ENCODE measurements at regions not wholly inside any gene's neighbourhood (a gene's known extent, or its start where the extent isn't known, plus 50 kb on each side); places are given as distances from the start of the nearest gene placed in this dataset.

- Mint-ChIP-seq H3K27ac (ENCODE audit: unreplicated experiment) (no peak overlapping the region), H3K4me3 (ENCODE audit: unreplicated experiment) (no peak overlapping the region), H3K9me3 (ENCODE audit: unreplicated experiment) (peaks cover 4% of the 10 kb centered on the region), H3K4me1 (ENCODE audit: low read depth, unreplicated experiment) (peaks cover 10% of the 10 kb centered on the region), H3K27me3 (ENCODE audit: low read depth, unreplicated experiment) (no peaks in the 10 kb centered on the region), H3K36me3 (ENCODE audit: low read depth, unreplicated experiment) (no peaks in the 10 kb centered on the region)
- no peak for FAIRE-seq
- Histone ChIP-seq H3K27ac (ENCODE audit: low read depth, low read length) (no peak overlapping the region), H3K27me3 (ENCODE audit: insufficient read depth, low read length) (no peaks in the 10 kb centered on the region), H3K36me3 (ENCODE audit: insufficient read depth, low read length) (no peaks in the 10 kb centered on the region), H3K9me3 (ENCODE audit: insufficient read depth, low read depth, low read length) (no peaks in the 10 kb centered on the region), H3K4me1 (ENCODE audit: insufficient read depth, low read length) (no peaks in the 10 kb centered on the region), H3K79me2 (ENCODE audit: insufficient read depth, low read length) (no peaks in the 10 kb centered on the region), H3K4me2 (ENCODE audit: low read length) (no peak overlapping the region), H3K4me3 (ENCODE audit: insufficient read depth, low read depth, low read length) (no peak overlapping the region), H4K20me1 (ENCODE audit: insufficient read depth, low read length) (no peaks in the 10 kb centered on the region), H3K9ac (ENCODE audit: low read length) (no peak overlapping the region), H2AFZ (ENCODE audit: low read depth, low read length) (no peak overlapping the region)
- DNase-seq (ENCODE audit: low read depth) = no peak
- TF ChIP-seq CTCF (IDR thresholded peaks at IDR 0.05; ENCODE audit: insufficient read depth, low read depth, low read length) (no peak), EZH2 (IDR thresholded peaks at IDR 0.05; ENCODE audit: insufficient read depth, low read length) (no peak)
These were observed 123.3 kb upstream of the MME start for GRCh38 chr3:154956815-154957214.

GRCh38 chr3:154955907-154956533, 124.1 kb upstream of the MME start:
- Histone ChIP-seq H3K4me2 (ENCODE audit: low read length) (no peak overlapping the region), H3K36me3 (ENCODE audit: insufficient read depth, low read length) (no peaks in the 10 kb centered on the region), H3K27me3 (ENCODE audit: insufficient read depth, low read length) (no peaks in the 10 kb centered on the region), H3K79me2 (ENCODE audit: insufficient read depth, low read length) (no peaks in the 10 kb centered on the region), H3K4me1 (ENCODE audit: insufficient read depth, low read length) (no peaks in the 10 kb centered on the region), H2AFZ (ENCODE audit: low read depth, low read length) (no peak overlapping the region), H4K20me1 (ENCODE audit: insufficient read depth, low read length) (no peaks in the 10 kb centered on the region), H3K9me3 (ENCODE audit: insufficient read depth, low read depth, low read length) (no peaks in the 10 kb centered on the region), H3K27ac (ENCODE audit: low read depth, low read length) (no peak overlapping the region), H3K9ac (ENCODE audit: low read length) (no peak overlapping the region), H3K4me3 (ENCODE audit: insufficient read depth, low read depth, low read length) (no peak overlapping the region)
- Mint-ChIP-seq H3K4me1 (ENCODE audit: low read depth, unreplicated experiment) (peaks cover 10% of the 10 kb centered on the region), H3K27ac (ENCODE audit: unreplicated experiment) (no peak overlapping the region), H3K27me3 (ENCODE audit: low read depth, unreplicated experiment) (no peaks in the 10 kb centered on the region), H3K9me3 (ENCODE audit: unreplicated experiment) (peaks cover 8% of the 10 kb centered on the region), H3K36me3 (ENCODE audit: low read depth, unreplicated experiment) (no peaks in the 10 kb centered on the region), H3K4me3 (ENCODE audit: unreplicated experiment) (no peak overlapping the region)
- TF ChIP-seq EZH2 (IDR thresholded peaks at IDR 0.05; ENCODE audit: insufficient read depth, low read length) = no peak
- TF ChIP-seq CTCF (IDR thresholded peaks at IDR 0.05; ENCODE audit: insufficient read depth, low read depth, low read length) = no peak
- FAIRE-seq (peak; percentile 5), DNase-seq (ENCODE audit: low read depth) (no peak)

DNA sequence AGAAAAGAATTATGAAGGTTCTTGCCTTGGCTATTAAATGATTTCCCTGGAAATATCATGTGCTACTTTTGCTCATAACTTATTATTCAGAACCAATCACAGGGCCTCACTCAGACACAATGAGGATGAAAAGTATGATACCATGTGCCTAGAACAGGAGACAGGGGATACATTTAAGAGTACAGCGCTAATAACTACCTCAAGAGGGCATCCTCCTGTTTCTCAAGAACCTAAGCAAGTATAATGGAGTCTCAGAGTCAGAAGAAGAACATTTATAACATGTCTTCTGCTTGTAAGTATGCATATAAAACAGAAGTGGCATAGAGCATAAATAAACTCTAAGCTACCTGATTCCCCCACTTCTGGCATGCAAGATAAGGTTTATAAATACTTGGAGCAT, 125.4 kb upstream of the MME start:
- H3K4me3 ChIP-seq (ENCODE audit: insufficient read depth, low read depth, low read length) = no peak overlapping the region
- Mint-ChIP-seq H3K9me3 (ENCODE audit: unreplicated experiment) (peaks cover 8% of the 10 kb centered on the region), H3K4me1 (ENCODE audit: low read depth, unreplicated experiment) (peaks cover 10% of the 10 kb centered on the region), H3K4me3 (ENCODE audit: unreplicated experiment) (no peak overlapping the region), H3K27me3 (ENCODE audit: low read depth, unreplicated experiment) (no peaks in the 10 kb centered on the region), H3K36me3 (ENCODE audit: low read depth, unreplicated experiment) (no peaks in the 10 kb centered on the region), H3K27ac (ENCODE audit: unreplicated experiment) (no peak overlapping the region)
- no peak overlapping the region for H2AFZ ChIP-seq (ENCODE audit: low read depth, low read length)
- H3K27ac ChIP-seq (ENCODE audit: low read depth, low read length) = no peak overlapping the region
- DNase-seq (ENCODE audit: low read depth) (no peak), FAIRE-seq (no peak)
- no peaks in the 10 kb centered on the region for H3K27me3 ChIP-seq (ENCODE audit: insufficient read depth, low read length)
- H3K4me1 ChIP-seq (ENCODE audit: insufficient read depth, low read length) = no peaks in the 10 kb centered on the region
- no peaks in the 10 kb centered on the region for H3K9me3 ChIP-seq (ENCODE audit: insufficient read depth, low read depth, low read length)
- H3K9ac ChIP-seq (ENCODE audit: low read length) = no peak overlapping the region
- no peak for TF ChIP-seq EZH2 (IDR thresholded peaks at IDR 0.05; ENCODE audit: insufficient read depth, low read length)
- peak; percentile 17 for TF ChIP-seq CTCF (IDR thresholded peaks at IDR 0.05; ENCODE audit: insufficient read depth, low read depth, low read length)
- no peaks in the 10 kb centered on the region for H4K20me1 ChIP-seq (ENCODE audit: insufficient read depth, low read length)
- no peak overlapping the region for H3K4me2 ChIP-seq (ENCODE audit: low read length)
- H3K79me2 ChIP-seq (ENCODE audit: insufficient read depth, low read length) = no peaks in the 10 kb centered on the region
- no peaks in the 10 kb centered on the region for H3K36me3 ChIP-seq (ENCODE audit: insufficient read depth, low read length)

All from astrocyte (in vitro differentiated cells and primary cell).